ENCODE measurements at regions not wholly inside any gene's neighbourhood (a gene's known extent, or its start where the extent isn't known, plus 50 kb on each side); places are given as distances from the start of the nearest gene placed in this dataset.

DNA sequence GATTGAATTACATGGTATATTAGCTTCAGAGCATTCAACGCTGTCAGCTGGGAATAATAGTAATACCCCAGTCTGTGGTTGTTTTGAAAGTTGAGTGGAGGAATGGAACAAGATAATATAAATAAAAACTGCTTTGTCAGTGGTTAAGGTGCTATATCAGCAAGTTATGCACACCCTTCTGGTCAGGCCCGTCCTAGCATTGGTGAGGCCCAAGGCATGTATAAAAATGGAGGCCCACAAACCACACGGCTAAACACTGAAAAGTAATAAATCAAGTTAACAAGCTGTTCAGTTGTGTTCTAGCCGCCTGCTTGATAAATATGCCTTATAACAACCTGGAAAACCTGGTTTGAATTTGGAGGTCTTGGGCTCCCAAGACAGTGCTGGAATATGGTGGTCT, 77.4 kb downstream of the PSMG1 start:
- no peak for DNase-seq (ENCODE audit: low spot score)

GRCh38 chr21:39105341-39105765, 77.9 kb downstream of the PSMG1 start:
- no peak for DNase-seq (ENCODE audit: low spot score)

GRCh38 chr21:39104911-39105310, 78.3 kb downstream of the PSMG1 start:
- no peak for DNase-seq (ENCODE audit: low spot score)

DNA sequence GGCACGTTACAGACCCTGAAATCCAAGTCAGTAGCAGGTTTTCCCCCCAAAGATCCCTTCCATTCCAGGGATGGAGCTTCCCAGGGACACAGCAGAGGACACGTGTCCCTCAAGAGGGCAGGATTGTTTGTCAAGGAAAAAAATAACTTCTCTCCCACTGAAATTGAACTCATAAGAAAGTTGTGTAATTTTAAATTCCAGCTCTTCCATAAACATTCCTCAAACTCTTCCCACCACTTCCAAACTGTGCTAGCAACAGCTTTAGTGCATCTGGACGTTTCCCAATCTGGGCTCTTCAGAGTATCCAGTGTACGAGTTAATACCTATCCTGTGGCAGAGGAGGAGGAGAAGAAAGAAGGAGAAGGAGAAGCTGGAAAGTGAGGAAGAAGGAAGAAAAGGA, 79.6 kb downstream of the PSMG1 start:
- no peak for DNase-seq (ENCODE audit: low spot score)

- no peak for DNase-seq (ENCODE audit: low spot score)
Observed at GRCh38 chr21:39099859-39100258, 83.4 kb downstream of the PSMG1 start.

- DNase-seq (ENCODE audit: low spot score) = no peak
Observed at GRCh38 chr21:39098696-39099200, 84.5 kb downstream of the PSMG1 start.

GRCh38 chr21:39097981-39098380, 85.3 kb downstream of the PSMG1 start:
- DNase-seq (ENCODE audit: low spot score) = no peak

DNA sequence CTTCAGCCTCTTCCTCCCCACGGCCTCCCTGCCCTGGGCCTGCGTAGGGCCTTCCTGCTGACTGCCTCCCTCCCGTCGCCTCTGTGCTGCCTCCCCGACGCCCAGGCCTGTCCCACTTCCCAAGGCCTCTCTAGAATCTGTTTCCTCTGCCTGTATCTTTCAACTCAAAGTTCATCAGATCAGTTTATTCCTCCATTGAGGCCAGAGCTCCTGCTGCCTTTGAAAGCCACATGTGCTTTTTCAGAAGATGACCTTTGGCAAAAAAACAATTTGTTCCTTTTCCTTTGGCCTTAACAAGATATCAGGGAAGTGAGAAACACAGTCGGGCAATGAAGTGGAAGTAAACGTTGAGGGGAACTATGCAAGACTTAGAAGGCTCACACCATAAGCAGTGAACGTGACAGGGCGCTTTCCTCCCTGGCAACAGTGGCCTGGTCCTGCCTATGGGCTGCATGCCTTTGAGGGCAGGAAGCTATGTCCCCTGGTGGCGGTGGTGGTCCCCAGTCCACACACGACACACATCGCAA, 85.9 kb downstream of the PSMG1 start:
- DNase-seq (ENCODE audit: low spot score) = no peak

GRCh38 chr21:39096754-39097153, 86.5 kb downstream of the PSMG1 start:
- DNase-seq (ENCODE audit: low spot score) = no peak

- no peak for DNase-seq (ENCODE audit: low spot score)
Observed at GRCh38 chr21:39095681-39096080, 87.6 kb downstream of the PSMG1 start.

GRCh38 chr21:39094847-39095579, 88.2 kb downstream of the PSMG1 start:
- peak; percentile 57 for DNase-seq (ENCODE audit: low spot score)

DNA sequence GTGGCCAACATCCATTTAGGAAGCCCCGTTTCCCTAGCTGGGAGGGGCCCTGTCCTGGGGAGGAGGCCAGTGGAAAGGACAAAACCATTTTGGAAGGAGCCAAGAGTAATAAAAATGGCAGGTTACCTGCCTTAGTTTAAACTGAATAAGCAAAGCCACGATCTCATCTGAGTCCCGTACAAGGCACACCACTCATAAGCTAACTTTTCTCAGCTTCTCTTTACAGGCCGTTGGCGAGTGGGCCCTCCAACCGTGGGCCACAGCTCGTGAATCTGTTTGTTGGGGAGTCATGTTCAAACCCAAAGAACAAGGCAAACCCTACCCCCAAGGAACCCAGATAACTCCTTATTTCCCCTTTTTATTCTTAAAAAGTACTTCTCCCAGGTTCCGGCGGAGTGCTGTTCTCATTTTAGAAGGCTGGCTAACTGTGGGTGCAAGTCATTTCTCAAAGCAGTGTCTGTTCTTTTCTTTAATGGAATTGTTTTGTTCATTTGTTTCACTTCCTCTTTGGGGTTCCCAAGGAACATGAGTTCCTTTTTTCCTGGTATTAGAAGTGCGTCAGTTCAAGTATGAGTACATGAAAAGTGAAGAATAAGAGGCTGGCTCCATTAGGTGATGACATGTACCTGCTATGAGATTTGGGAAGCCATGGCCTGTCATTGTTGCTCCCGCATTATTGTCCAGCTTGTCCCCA, 89.0 kb downstream of the PSMG1 start:
- DNase-seq (ENCODE audit: low spot score) = no peak

DNA sequence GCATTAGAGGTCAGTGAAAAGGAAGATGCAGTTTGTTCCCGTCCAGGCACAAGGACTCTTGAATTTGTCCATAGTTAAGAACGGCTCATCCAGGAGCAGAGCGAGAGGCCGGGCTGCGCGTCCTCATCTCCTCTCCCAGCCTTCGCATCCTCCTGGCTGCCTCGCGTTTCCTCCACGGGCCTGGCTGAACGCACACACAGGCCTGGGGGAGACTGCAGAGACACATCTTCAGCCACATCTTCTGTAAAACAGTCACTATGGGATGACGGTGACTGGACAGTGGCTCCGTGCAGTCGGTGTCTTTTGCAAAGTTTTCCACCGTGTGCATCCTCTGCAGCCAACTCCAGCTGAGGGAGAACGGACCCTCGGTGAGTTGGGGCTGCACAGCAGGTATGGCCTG, 89.7 kb downstream of the PSMG1 start:
- no peak for DNase-seq (ENCODE audit: low spot score)

DNA sequence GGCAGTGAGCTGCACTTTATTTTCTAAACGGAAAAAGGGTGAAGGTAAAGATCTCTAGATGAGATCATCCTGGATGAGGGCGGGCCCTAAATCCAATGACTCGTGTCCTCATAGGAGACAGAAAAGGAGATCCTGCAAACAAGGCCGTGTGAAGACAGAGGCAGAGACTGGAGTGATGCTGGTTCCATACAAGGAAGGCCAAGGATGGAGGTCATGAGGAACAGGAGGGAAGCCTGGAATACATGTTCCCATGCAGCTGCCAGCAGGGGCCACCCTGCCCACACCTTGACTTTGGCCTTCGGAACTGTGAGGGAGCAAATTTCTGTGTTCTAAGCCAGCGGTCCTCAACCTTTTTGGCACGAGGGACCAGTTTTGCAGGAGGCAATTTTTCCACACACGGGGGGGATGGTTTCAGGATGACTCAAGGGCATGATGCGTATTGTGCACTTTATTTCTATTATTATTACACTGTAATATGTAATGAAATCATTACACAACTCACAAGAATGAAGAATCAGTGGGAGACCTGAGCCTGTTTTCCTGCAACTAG, 94.3 kb downstream of the PSMG1 start:
- peak; percentile 72 for DNase-seq (ENCODE audit: low spot score)

DNA sequence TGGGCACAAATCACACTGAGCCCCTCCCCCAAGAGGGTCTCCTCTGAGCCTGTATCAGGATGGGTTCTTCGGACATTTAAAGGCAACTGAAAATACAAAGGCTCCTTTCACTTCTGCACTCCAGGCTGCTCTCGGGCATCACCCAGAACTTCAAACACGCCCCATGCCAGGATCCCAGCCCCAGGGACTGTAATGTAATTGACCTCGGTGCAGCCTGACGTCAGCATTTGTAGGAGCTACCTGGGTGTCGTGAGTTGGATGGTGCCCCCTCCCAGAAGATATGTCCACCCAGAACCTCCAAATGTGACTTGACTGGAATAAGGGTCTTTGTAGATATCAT, 95.2 kb downstream of the PSMG1 start:
- DNase-seq (ENCODE audit: low spot score) = peak; percentile 41

GRCh38 chr21:39087238-39088030, 95.8 kb downstream of the PSMG1 start:
- DNase-seq (ENCODE audit: low spot score) = peak; percentile 44

- DNase-seq (ENCODE audit: low spot score) = no peak
Observed at GRCh38 chr21:39086547-39086946, 96.7 kb downstream of the PSMG1 start.

DNA sequence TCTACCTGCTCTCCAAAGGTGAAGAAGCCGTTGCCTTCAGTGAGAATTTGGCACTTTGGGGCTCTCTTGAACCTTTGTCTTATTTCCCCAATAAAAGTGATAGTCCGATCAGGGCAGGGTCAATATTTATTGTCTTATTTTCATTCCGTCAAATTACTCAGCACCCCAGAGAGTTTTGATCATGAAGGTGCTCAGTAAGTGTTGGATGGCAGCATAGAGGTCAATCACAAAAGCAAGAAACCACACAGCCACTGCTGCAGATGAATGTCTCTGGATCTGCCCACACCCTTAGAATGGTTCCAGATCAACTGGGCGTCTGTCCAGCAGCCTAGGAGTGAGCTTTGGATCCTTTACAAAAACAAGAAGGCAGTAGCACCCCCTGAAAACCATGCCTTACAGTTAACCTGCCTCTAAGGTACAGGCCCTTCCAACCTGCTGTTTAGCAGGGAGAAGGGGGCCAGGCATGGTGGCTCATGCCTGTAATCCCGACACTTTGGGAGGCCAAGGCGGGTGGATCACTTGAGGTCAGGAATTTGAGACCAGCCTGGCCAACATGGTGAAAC, 97.3 kb downstream of the PSMG1 start:
- DNase-seq (ENCODE audit: low spot score) = no peak

DNA sequence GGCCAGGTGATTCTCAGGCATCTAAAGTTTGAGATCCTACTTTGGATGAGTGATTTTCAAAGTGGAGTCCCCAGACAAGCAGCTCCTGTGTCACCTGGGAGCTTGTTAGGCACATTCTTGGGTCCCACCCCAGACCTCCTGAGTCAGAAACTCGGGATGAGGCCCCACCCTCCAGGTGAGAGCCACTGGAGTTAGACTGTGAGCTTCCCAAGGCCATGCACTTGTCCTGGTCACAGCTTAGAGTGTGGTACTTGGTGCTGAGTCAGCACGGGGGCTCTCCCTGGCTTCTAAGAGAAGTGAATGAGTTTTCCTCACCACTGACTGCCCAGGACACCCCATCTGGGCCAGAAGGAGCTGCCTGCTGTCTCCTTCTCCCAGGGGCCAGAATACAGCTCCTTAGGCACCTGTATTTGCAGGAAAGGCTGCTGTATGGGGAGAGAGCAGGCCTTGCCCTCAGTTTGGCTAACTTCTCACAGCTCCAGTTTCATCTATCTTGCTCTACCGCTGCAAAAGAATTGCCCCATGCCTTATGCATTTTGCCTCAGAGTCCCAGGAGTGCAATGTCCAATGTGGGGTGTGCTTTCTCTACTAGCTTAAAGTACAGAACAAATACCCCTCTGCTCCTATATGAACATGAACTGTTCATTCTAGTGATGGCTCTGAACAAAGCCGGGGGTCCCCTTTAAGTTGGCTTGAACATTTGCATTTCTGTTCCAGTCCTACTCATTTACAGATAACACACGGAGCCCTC, 98.1 kb downstream of the PSMG1 start:
- no peak for DNase-seq (ENCODE audit: low spot score)

GRCh38 chr21:39084073-39084472, 99.2 kb downstream of the PSMG1 start:
- DNase-seq (ENCODE audit: low spot score) = no peak

DNA sequence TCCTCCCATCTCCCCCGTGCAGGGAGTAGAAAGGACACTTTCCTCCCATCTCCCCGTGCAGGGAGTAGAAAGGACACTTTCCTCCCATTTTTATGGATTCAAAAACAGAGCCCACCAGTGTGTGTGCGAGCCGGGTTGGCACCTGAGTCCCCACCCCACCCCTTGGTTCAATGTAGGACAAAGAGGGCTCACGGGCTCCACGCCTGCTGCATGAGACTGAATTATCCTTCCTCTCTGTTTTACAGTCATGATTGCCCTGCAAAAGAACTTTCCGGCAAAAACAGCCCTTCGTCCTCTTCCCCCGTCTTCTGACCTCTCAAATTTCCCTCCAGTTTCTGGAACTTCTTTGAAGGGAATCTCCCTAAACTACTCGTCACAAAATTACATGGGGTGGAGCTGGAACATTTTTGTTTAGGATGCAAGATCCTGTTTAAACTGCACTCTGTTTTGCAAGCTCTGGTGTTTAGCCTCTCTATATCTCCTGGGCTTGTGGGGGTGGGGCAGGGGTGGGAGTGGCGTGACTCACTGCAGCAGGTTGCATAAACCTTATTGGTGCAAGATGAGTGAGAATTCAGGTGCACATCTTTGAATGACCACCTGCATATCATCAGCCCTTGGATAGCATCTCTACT, 99.8 kb downstream of the PSMG1 start:
- peak; percentile 39 for DNase-seq (ENCODE audit: low spot score)
